ENCODE measurements at regions not wholly inside any gene's neighbourhood (a gene's known extent, or its start where the extent isn't known, plus 50 kb on each side); places are given as distances from the start of the nearest gene placed in this dataset.

- DNase-seq (ENCODE audit: extremely low read depth, low read depth): no peak
- TF ChIP-seq CTCF (IDR thresholded peaks at IDR 0.05; ENCODE audit: low read depth, low read length): no peak
Measured at GRCh38 chr20:40913224-40914185, 115.1 kb upstream of the TOP1 start.

GRCh38 chr20:40915756-40916155 is 112.9 kb upstream of the TOP1 start:
- no peak for DNase-seq (ENCODE audit: extremely low read depth, low read depth)
- no peak for TF ChIP-seq CTCF (IDR thresholded peaks at IDR 0.05; ENCODE audit: low read depth, low read length)

DNA sequence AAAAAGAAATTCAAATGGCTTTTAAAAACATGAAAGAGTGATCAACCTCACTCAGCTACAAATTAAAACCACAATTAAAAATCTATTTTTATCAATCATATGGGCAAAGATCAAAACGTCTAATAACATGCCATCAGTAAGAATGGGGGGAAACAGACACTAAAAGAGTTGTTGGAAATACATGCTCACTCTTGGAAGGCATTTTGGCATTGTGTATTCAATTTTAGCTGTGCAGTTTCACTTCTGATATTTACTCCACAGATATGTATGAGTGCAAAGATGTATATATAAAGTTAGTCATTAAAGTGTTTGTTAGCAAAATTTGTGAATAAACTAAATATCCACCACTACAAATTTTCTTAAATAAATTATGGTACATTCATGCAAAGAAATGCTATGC is 112.3 kb upstream of the TOP1 start:
- no peak for DNase-seq (ENCODE audit: extremely low read depth, low read depth)
- TF ChIP-seq CTCF (IDR thresholded peaks at IDR 0.05; ENCODE audit: low read depth, low read length): no peak

DNA sequence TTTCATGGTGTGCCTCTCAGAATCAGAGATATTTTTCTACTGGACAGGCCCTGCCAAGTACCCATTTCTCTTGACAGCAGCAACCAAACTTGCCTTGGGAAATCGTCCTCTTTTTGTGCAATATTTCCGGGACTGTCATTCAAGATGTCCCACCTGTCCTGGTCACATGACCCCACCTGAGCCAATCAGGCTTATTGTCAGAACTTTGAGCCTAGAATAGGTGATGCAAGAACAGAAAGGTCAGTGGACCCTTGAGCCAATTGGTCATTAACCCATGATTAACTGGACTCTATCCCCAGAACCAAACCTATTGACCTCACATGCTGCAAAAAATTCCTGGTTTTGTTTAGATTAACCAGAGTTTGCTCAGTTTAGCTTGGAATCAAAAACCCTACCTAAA is 108.3 kb upstream of the TOP1 start:
- no peak for DNase-seq (ENCODE audit: extremely low read depth, low read depth)
- no peak for TF ChIP-seq CTCF (IDR thresholded peaks at IDR 0.05; ENCODE audit: low read depth, low read length)

GRCh38 chr20:40922865-40923264 is 105.8 kb upstream of the TOP1 start:
- DNase-seq (ENCODE audit: extremely low read depth, low read depth): no peak
- TF ChIP-seq CTCF (IDR thresholded peaks at IDR 0.05; ENCODE audit: low read depth, low read length): no peak

DNA sequence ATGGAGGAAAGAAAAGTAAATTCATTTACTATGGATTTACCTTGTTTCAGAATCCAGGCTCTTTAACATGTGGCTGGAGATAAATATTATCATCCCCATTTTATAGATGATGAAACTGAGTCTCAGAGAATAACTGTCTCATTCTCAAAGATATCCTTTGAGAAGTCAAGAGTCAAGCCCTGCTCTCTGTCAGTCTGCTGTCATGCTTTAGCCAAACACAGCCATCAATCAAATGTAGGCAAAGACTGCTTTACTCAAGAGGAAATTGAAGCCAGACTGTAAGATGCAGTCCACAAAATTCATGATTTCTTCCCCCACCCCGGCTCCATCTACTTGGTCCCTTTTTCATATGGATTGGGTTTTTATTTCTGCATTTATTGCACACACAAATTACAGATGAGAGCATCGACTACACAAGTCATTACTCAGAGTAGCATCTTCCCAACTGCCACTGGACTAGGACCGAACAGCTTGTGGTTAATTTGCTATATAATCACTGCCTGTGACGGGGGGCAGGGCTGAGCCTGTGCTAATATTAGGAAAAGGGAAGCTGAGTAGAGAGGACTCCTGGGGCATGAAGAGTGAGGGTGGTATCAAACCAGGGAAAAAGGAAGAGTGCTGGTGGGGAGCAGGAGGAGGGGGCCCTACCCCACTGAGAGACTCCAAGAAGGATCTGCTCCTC is 102.7 kb upstream of the TOP1 start:
- no peak for TF ChIP-seq CTCF (IDR thresholded peaks at IDR 0.05; ENCODE audit: low read depth, low read length)

GRCh38 chr20:40926928-40927327 is 101.7 kb upstream of the TOP1 start:
- TF ChIP-seq CTCF (IDR thresholded peaks at IDR 0.05; ENCODE audit: low read depth, low read length): no peak
- no peak for DNase-seq (ENCODE audit: extremely low read depth, low read depth)

More for the DNA sequence above, 102.7 kb upstream of the TOP1 start:
- DNase-seq (ENCODE audit: extremely low read depth, low read depth): no peak

All from AG09319 (cell line).